NCI-H748 treated with DMSO at 0.1 percent for 48 hours (cell line): ENCODE measurements at regions not wholly inside any gene's neighbourhood (a gene's known extent, or its start where the extent isn't known, plus 50 kb on each side); places are given as distances from the start of the nearest gene placed in this dataset.
A peak's percentile ranks its signal among the peaks of the same experiment; 100 is the strongest.

ENCODE experiments used
- DNase-seq: peaks from one replicate; lab custom pipeline; 2025; lab: John Stamatoyannopoulos, UW

DNA sequence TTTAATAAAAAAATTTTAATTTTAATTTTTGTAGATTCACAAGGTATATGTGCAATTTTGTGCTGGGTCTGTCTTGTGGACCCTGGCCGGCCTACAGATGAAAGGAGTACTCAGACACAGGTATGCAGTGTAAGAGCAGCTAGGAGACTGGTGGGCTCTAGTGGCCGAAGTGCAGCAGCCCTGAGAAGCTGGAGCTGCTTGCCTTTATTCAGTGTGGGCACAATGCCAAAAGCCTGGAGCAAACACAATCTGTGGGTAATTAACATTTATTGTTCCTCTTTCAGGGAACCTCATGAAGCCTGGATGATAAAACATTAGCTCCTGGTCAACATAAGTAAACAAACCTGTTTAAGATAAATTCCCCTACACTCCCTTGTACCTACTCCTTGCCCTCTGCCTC is 135.7 kb upstream of the SEL1L start:
- DNase-seq, result no peak

DNA sequence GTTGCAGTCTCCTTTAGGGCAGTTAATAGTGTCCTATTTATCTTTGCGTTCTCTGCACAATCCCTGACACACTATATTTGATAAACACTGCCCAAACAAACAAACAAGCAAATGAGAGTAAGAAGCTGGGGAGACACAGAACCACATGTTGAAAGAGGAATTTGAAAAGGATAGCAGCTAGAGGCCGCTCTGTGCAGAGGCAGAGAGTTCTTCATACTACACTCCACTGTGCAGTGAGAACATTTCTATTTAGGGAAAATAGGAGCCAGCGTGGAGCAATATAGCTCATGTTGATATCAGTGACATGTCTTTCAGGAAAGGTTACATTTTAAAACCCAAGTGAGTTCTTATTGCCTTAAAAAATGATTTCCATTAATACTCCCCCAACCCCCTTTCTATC is 140.3 kb upstream of the SEL1L start:
- no peak for DNase-seq

DNA sequence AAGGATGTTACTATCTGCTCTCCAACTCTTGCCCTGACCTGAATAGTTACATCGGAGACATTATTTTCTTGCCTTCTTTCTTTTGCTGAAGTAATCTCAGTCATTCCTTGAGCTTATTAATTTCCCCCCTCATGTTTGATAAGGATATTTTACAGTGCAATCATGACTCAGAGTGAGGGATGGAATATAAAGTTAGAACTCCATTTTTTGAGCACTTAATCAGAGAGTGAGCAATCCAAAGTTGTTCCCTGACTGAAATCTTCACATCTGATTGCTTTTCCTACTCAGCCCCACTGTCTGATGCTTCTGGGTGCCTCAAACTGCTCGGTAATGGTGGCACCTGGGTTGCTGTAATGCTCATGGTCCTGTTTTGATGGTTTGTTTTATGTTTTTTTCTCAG is 142.7 kb upstream of the SEL1L start:
- DNase-seq, result no peak

DNA sequence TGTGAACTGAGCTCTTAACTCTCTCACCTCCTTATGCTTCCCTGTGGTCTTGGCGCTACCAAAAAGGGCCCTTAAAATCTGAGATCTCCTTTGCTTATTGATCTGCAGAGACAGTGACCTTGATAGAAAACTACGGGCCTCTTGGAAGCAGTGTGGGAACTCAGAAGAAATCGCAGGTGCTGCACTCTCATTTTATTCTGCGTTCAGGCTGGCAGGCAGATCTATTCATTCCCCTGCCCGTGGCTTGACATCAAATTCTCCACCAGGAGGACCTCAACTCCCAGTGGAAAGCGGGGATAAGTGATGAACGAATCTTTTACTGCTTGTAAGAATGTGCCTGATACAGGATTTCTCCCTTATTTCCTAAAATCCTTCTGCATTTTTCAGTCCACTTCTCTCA is 143.2 kb upstream of the SEL1L start:
- no peak for DNase-seq

DNA sequence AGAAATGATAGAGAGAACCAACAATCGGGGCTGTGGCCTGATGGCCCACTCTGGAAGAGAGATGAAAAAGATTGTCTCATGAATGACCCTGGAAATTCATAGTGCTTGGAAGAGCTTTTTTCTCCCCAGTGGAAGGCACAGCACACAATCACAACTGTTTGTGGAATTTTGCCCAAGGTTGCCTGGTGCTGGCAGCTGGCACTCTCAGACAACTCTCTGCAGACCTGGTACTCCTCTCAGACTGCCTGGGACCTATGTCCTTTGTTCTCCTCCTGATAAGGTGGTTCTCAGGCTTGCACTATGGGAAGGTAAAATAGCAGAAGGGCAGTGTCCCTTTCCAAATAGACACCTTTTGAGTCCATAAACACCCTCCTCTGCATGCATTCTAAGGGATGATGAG is 144.1 kb upstream of the SEL1L start:
- DNase-seq, result no peak

DNA sequence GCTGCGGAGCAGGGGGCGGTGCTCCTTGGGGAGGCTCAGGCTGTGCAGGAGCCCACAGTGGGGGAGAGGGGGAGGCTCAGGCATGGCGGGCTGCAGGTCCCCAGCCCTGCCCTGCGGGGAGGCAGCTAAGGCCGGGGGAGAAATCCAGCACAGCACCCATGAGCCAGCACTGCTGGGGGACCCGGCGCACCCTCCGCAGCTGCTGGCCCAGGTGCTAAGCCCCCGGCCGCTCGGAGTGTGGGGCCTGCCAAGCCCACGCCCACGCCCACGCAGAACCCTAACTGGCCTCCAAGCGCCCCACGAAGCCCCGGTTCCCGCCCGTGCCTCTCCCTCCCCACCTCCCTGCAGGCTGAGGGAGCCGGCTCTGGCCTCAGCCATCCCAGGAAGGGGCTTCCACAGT is 145.6 kb upstream of the SEL1L start:
- DNase-seq, result no peak

DNA sequence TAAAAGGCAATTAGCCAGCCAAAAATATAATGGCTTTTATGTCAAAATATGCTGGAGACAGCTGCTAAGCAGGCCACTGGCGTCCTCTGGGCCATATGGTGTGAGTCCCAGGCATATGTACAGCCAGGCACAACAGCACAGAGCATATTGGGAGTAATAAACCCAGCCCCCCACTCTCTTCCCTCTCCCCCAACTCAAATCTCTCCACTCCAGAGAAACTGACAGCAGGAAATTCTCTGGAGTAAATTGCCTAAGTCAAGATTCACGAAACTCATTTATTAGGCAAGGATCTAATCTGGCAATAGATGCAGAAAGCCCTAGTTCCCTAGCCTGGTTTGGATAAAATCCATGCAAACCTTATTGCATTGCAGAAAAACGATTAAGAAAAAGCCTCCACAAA is 147.9 kb upstream of the SEL1L start:
- no peak for DNase-seq

DNA sequence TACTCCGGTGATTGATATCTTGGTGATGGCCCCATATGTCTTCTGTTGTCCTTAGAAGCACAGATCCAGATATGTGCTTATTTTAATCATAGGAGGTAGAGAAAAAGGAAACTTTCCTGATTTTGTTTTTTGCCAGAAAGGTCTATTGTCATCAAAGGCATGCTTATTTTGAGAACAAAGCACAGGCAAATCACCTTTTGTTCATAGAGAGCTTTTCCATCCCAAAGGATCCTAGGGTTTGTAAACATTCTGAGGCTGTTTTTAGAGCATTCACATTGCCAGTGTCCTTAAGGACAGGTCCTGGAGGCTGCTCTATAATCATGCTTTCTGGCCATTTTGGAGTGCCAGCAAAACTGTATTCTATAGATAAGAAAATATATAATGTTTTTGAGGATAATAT is 148.5 kb upstream of the SEL1L start:
- no peak for DNase-seq

DNA sequence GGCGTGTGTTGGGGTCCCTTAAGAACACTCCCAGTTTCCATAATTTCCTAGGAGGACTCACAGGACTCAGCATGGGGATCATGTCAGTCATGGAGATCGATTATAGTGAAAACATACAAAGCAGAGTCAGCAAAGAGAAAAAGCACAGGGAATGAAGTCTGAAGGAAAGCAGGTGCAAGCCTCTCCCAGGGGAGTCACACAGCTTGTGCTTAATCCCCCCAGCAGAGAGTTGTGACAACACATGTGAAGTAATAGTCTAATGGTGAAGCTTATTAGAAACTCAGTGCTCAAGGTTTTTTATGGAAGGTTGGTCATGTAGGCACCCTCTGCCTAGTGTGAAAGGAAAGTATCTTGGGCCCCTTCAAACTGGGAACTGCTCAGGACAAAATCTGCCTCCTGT is 149.0 kb upstream of the SEL1L start:
- no peak for DNase-seq

DNA sequence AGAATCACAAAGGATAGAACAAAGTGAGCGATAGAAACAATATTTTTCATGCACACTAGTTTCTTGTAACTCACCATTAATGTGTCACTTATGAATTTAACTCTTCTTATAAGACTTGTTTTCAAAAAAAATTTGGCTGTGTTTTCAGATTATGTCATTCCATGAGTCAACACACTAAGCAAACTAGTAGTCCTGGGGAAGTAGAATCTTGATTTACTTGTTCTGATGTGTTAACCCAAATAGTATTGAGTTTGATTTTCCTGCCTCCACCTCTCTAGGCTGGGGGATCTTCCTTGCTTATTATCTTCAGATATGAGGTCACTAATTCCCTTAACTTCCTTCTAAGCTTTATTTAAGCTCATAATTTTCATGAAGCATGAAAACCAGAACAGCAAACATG is 151.0 kb upstream of the SEL1L start:
- DNase-seq, result no peak

DNA sequence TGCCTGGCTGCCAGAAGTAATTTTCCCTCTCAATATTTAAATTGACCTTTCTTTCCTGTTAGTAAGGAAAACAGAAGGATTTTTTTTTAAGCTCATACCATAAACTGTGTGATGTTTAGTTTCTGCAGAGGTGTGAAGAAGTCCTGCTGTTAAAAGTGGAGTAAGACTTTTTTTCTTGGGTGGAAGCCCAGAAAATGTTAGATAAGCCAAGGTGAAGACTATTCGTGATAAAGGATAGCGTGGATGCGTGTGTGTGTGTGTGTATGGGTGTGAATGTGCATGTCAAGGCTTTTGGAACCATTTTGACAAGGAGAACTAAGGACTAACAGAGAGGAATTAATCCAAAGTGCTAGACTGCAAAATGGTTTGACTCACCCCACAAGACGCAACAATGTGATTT is 152.9 kb upstream of the SEL1L start:
- DNase-seq, result no peak

DNA sequence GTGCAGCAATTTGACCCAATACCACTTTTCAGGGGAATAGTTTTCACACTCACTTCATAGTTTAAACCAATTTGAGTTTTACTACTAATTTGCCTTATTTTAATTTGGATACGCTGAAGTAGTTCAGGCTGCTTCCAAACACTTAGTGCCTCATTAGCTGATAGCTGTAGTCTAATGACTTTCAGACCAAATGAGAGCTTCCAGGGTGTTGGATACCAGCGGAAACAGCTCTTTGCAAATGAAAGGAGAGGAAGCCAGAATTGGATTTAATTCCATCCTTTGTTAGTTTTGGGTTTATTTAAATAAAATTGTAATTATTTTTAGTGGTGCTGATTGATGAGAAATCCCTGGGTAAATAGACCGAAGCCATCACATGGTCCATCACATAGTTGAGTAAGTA is 158.3 kb upstream of the SEL1L start:
- no peak for DNase-seq

DNA sequence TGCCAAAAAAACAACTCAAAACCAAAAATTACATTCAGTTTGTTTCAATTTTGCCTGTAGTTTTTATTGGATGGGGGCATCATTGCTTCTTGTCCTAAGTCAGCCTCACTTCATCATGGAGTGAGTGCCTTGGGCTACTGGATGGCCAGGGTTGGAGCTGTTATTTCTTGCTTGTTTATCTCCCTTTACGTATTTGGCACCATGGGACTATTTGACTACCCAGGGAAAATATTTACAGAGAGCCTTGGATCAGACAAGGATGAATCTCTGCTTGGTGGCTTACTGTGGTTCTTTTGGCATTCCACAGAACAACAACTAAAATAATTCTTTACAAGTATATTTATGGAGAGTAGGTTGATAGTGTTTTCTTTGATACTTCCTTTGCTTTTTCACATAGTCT is 160.8 kb upstream of the SEL1L start:
- no peak for DNase-seq

DNA sequence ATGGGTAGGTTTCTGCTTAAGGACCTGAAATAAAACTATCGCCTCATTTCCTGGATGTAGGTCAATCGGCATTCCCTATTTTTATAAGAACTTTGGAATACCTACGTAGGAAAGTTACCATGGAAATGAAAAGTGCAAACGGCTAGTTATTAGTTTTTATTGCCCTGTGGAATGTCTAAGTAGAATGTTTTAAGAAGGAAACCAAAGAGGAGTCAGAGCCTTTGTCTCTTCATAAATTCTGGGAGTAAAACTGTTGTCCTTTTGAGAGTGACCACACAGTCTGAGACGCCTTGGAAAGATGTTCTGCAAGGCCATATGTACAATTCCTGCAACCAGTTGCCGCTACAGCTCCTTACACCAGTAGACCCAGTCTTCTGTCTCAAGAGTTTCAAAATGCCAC is 176.0 kb upstream of the SEL1L start:
- DNase-seq, result no peak

DNA sequence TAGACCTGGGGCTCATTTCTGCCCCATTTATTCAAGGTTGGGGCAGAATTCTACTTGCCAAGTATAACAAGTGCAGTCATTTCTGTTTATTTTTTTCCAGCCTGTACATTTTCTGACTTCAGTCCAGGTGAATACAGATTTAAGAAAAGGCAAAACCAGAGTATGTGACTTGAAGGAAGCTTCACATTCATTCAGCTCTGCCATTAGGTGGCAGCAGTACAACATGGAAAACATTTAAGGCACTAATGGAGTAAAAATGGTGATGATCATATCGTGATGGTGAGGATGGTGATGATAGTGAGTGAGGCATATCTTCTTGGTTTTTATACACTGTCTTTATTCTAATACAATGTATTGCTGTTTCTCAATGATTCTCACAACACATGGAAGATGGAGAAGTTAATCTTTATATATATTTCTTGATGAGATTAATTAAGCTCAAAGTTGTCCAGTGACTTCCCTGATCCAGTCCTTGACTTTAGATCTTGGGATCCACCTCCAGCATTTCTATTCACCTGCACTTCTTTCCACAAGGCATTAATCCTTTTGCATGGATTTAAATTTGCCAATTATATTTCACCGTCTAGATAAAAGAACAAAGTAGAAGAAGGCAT is 176.7 kb upstream of the SEL1L start:
- peak; percentile 41 for DNase-seq

DNA sequence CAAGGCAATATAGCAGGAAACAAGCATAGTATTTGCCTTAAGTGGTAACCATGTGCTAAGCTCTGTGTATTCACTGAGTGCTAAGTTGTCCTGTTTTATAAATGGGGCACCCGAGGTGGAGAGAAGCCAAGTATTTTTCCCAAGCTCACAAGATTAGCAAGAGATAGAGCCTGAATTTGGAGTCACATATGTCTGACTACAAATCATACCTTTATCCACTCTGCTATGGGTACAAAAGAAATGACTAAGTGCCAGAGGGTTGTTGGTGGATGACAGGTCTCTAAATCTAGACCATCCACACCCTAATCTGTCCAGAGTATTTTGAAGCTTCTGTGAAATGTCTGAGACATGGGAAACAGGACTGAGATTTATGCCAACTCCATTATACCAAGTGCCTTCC is 182.1 kb upstream of the SEL1L start:
- DNase-seq, result no peak

DNA sequence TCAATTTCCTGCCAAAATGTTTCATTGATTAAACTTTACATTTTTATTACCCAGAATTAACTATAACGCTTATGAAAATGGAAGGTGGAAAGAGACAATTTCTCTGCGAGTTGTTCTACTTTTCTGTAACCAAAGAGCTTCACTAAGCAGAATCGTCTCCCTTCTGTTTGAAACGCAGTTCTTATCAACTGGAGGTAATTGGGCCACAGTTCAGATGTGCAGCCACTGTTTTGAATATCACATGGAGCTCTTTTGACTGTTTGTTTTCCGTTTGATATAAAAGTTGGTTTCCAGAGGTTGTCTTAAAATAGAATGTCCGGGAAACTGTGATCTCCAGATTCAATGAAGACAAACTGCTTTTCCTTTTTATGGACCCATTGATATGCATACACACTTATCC is 183.3 kb upstream of the SEL1L start:
- DNase-seq, result no peak

DNA sequence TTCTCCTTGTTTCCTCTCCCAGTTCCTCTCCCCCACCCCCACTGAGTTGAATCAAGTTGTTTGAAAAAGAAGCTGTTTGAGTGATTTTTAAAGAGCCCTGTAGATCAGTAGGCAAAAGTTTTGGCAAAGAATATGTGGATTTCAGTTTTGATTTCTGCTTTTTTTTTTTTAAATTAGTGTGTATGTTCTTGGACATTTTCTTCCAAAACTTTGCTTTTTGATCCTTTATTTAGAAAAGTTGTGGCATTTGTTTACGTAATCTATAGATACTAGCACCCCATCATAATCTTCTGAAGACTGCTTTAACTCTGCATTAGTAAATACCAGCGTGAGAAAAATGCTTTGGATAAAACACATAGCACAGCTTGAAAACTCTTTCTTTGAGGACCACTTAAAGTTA is 190.3 kb upstream of the SEL1L start:
- no peak for DNase-seq

DNA sequence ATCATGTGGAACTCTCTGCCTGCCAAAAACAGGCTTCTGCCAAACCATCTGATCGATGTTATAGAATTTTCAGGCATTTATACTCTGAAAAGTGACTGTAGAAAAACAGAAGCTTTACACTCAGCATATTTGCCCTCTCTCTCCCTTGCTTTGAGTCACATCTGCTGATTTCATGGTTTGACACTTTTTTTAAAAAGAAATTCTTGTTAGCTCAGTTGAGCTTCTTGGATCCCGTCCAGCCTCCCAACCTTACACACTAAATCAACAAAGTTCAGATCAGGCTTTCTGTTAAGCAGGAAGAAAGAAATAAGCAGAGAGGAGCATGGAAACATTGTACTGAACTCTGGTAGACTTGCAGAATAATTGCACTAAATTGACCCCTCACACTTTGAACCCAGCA is 193.6 kb upstream of the SEL1L start:
- no peak for DNase-seq

DNA sequence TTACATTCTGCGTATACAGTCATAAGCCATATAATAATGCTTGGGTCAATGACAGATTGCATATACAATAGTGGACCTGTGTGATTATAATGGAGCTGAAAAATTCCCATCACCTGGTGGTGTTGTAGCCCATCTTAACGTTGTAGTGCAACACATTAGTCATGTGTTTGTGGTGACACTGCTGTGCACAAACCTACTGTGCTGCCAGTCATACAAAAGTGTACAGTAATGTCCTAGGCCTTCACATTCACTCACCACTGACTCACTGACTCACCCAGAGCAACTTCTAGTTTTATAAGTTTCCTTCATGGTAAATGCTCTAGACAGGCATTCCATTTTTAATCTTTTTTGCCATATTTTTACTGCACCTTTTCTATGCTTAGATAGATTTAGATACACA is 194.8 kb upstream of the SEL1L start:
- no peak for DNase-seq

DNA sequence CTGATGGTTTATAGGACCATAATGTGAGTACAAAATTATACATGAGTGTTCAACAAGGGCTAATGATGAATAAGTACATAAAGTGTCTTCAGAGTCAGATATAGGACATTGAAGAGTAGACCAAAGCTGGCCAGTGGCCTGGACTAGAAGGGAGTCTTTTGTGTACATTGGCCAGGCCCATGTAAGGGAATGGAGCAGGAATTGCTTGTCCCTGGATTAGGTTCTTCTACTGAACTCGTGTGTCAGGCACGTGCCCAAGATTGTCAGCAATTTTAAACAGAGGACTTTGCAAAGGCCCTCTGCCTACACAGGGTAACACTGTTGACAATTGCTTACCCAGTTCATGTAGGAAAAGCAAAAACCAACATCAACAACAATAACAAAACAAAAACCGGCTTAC is 196.0 kb upstream of the SEL1L start:
- DNase-seq, result no peak

DNA sequence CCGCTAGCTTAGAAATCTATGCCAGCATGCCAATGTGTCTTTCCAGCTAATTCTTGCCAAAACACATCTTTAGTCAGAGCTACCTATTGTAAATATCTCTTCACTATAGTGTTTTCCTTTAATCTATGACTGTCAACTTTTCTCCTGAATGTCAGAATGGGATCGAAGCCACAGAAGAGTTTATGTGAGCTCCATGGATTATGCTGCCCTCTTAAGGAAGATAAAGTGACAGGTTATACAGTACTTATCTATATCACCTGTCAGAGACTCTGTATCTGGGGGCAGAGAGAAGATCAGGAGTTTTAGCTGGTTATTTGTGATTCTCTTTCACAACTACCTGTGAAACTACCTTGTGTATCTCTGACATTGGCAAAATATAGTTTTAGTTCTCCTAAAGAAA is 204.3 kb upstream of the SEL1L start:
- DNase-seq, result no peak

DNA sequence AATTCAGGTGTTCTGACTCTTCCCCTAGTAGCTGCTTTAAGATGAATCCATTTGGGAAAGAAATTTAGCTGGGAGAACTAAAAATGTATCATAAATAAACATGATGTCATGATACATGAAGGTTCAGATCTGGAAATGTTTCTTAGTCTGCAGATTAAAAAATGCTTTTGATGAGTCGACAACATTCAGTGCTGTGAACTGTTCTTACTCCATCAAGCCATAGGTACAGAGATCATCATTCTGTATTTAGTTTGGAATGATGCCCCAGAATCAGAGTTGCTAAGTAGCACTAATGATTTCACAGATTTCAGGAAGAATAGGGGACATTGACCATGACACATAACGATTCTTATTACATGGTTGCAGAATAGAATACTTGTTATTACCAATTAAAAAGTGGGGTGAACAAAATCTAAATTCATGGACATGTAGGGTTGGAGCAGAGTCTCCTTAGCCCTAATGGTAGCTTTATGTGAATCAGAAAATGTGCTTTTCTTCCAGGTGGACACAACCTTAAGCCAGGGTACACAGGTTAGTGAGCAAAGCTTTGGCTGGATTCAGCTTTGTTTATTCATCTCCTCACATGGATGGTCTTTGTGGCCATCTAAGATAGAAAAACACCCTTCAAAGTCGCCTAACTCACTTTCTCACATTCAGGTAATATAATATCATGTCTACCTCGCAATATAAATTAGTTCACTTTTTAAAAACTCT is 205.4 kb upstream of the SEL1L start:
- DNase-seq, result no peak

DNA sequence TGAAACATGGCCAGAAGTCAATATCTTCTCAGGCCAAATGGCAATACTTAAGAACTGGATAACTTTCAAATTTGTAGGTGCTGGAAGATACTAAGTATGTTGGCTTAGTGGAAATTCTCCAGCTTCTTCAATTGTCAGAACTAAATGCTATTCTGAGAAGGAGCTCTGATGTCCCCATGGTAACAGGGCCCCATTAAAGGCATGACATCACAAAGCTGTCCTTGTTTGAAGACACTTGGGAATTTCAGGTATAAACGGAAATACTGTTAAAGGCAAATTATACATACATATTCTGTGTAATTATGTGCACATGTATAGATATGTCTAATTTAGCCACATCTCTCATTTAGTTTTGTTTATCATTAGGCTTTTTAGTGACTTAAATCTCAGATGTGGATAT is 210.0 kb upstream of the SEL1L start:
- DNase-seq, result no peak
